Heart left ventricle (tissue), 16 donors: ENCODE measurements at regions not wholly inside any gene's neighbourhood (a gene's known extent, or its start where the extent isn't known, plus 50 kb on each side); places are given as distances from the start of the nearest gene placed in this dataset.

Experiments
- ATAC-seq, 4 donors: fragments of 200-7000 bp; cut with Tn5 transposase; one replicate each; pipeline ENCODE4 v1.9.1; 2020 to 2022; ENCODE audit warnings: moderate library complexity in 4 of 4, mild to moderate bottlenecking in 3 of 4, moderate number of reproducible peaks in 1 of 4
- DNase-seq, 5 donors: peaks; one replicate each; pipeline ENCODE4 v3.0.0-alpha.2; 2020
- H3K27ac ChIP-seq, 12 donors: fragments of 200-600 bp; sonication (generic) in 4 of 12; one replicate each; pipeline versions ENCODE4 v1.5.0 to v1.8.0; 2016 to 2022; ENCODE audit warnings: mild to moderate bottlenecking in 2 of 12
- H3K27me3 ChIP-seq, 9 donors: fragments of 200-600 bp; sonication (generic) in 2 of 9; one replicate each; pipeline versions ENCODE4 v1.5.1 to v1.8.0; 2016 to 2022; ENCODE audit warnings: mild to moderate bottlenecking in 3 of 9
- H3K36me3 ChIP-seq, 9 donors: fragments of 200-600 bp; sonication (generic) in 2 of 9; one replicate each; pipeline versions ENCODE4 v1.5.0 to v1.8.0; 2018 to 2022; ENCODE audit warnings: mild to moderate bottlenecking in 2 of 9
- H3K4me1 ChIP-seq, 12 donors: fragments of 200-600 bp; sonication (generic) in 4 of 12; one replicate each; pipeline versions ENCODE4 v1.5.0 to v1.8.0; 2016 to 2022; ENCODE audit warnings: mild to moderate bottlenecking in 3 of 12
- H3K4me3 ChIP-seq, 12 donors: fragments of 200-600 bp; sonication (generic) in 4 of 12; one replicate each; pipeline versions ENCODE4 v1.5.0 to v1.8.0; 2017 to 2022; ENCODE audit warnings: mild to moderate bottlenecking in 9 of 12, moderate library complexity in 4 of 12
- H3K9me3 ChIP-seq, 12 donors: fragments of 200-600 bp; sonication (generic) in 4 of 12; one replicate each; pipeline versions ENCODE4 v1.5.0 to v1.8.0; 2016 to 2022; ENCODE audit warnings: mild to moderate bottlenecking in 1 of 12
- CTCF ChIP-seq, 12 donors: fragments of 200-600 bp; sonication (generic) in 4 of 12; IDR thresholded peaks; one replicate each; pipeline versions ENCODE4 v1.5.0 to v1.8.0; 2018 to 2022; ENCODE audit warnings: antibody characterized with exemption in 12 of 12, mild to moderate bottlenecking in 5 of 12
- POLR2A ChIP-seq, 2 donors: fragments of 450-650 bp; IDR thresholded peaks; one replicate each; pipeline ENCODE4 v1.6.1; 2017; ENCODE audit warnings: antibody characterized with exemption in 2 of 2, mild to moderate bottlenecking in 2 of 2, moderate library complexity in 2 of 2
- WGBS, 4 donors: extraction: QIAGEN DNeasy Blood & Tissue Kit in 2 of 4; methylation state at CpG; one replicate each; pipeline versions ENCODE4 v1.1.5 to v1.1.7; 2013 to 2018; 5-methylcytosine and 5-hydroxymethylcytosine counted together
- intact Hi-C, 10 donors: fragments of 100-400 bp; cut with DNase I; formaldehyde crosslinking; loops; one replicate each; pipeline versions ENCODE4 v1.11.1 to v1.14.2; 2022
- donor health status: ischemic (EF 13 %, LVEDD 7.1; RV severe dilation, severe dysfunction).
- donor health status: healthy with polysubstance abuse.
- donor health status: DM: no; HTN: yes; CAD: no.
- donor health status: DM: no; HTN: no; CAD: no.
- donor health status: ischemic (EF 25% LVEDD 6.9; RV normal size, moderate dysfunction).
- donor health status: ischemic (EF 25% LVEDD 5.7; RV mildly dilated, moderate dysfunction).
- donor health status: healthy.
- donor health status: DM: yes; HTN: yes; CAD: no.
- donor health status: ischemic (EF 35%, LVEDD 5.7; RV mildly dilated, moderate dysfunction).
- donor health status: nonischemic (EF 11% LVEDD 7.7; RV severe dilation, severe dysfunction).
- donor health status: DM: yes; HTN: yes; CAD: no.
- donor health status: PGD.
- donor health status: ischemic (EF 29% LVEDD 5.4; RV normal size, mild dysfunction).
- donor health status: nonischemic (EF 23%, LVEDD 6.1; RV moderate dilation, normal function).

- Histone ChIP-seq H3K27ac (no peak overlapping the region), H3K4me1 (no peaks in the 10 kb centered on the region), H3K4me3 (no peak overlapping the region), H3K36me3 (no peaks in the 10 kb centered on the region), H3K27me3 (peaks cover 0 to 6% (median 0%) of the 10 kb centered on the region in 9 donors), H3K9me3 (peaks cover 0 to 20% (median 0%) of the 10 kb centered on the region in 12 donors)
- TF ChIP-seq POLR2A (IDR thresholded peaks at IDR 0.05) (no peak), CTCF (IDR thresholded peaks at IDR 0.05) (no peak)
- WGBS, 4 donors, result 69 to 73% (median 73%) methylated on average over 7 of the region's 7 CpGs
- ATAC-seq, result no peak
- intact Hi-C loops, result loop anchor here in 1 of 10 donors (10.0 kb wide), 1 partner anchor 1592 kb away; no protein-coding TSS in a partner anchor
- no peak for DNase-seq
Observed at GRCh38 chr7:63023182-63023787, 975.4 kb upstream of the ZNF722 start.

GRCh38 chr7:63024446-63024845, 974.2 kb upstream of the ZNF722 start:
- peaks cover 0 to 6% (median 0%) of the 10 kb centered on the region in 9 donors for H3K27me3 ChIP-seq
- WGBS, 4 donors, result 61 to 69% (median 64%) methylated on average over 5 of the region's 5 CpGs
- no peak overlapping the region for H3K4me3 ChIP-seq
- TF ChIP-seq POLR2A (IDR thresholded peaks at IDR 0.05) (no peak), CTCF (IDR thresholded peaks at IDR 0.05) (no peak)
- H3K9me3 ChIP-seq, result peaks cover 0 to 25% (median 0%) of the 10 kb centered on the region in 12 donors
- no peaks in the 10 kb centered on the region for H3K4me1 ChIP-seq
- ATAC-seq, result no peak
- intact Hi-C loops, result loop anchor here in 1 of 10 donors (10.0 kb wide), 1 partner anchor 1590 kb away; no protein-coding TSS in a partner anchor
- H3K36me3 ChIP-seq, result no peaks in the 10 kb centered on the region
- no peak for DNase-seq
- no peak overlapping the region for H3K27ac ChIP-seq

- no peak overlapping the region for H3K27ac ChIP-seq
- intact Hi-C loops, result loop anchor here in 2 of 10 donors (5.0 to 10.0 kb wide), 2 partner anchors 49 to 1589 kb away; no protein-coding TSS in a partner anchor
- 56 to 61% (median 56%) methylated on average over 5 of the region's 5 CpGs for WGBS, 4 donors
- H3K4me1 ChIP-seq, result no peaks in the 10 kb centered on the region
- H3K36me3 ChIP-seq, result no peaks in the 10 kb centered on the region
- DNase-seq, result no peak
- peaks cover 0 to 30% (median 0%) of the 10 kb centered on the region in 12 donors for H3K9me3 ChIP-seq
- no peak for TF ChIP-seq POLR2A (IDR thresholded peaks at IDR 0.05)
- TF ChIP-seq CTCF (IDR thresholded peaks at IDR 0.05), result no peak
- peaks cover 0 to 6% (median 0%) of the 10 kb centered on the region in 9 donors for H3K27me3 ChIP-seq
- ATAC-seq, result no peak
- no peak overlapping the region for H3K4me3 ChIP-seq
Observed at GRCh38 chr7:63025815-63026214, 972.8 kb upstream of the ZNF722 start.

GRCh38 chr7:63027075-63027474, 971.6 kb upstream of the ZNF722 start:
- Histone ChIP-seq H3K4me3 (no peak overlapping the region), H3K9me3 (peaks cover 0 to 40% (median 0%) of the 10 kb centered on the region in 12 donors), H3K4me1 (no peaks in the 10 kb centered on the region), H3K27me3 (peaks cover 0 to 6% (median 0%) of the 10 kb centered on the region in 9 donors), H3K27ac (no peak overlapping the region), H3K36me3 (no peaks in the 10 kb centered on the region)
- ATAC-seq, result no peak
- intact Hi-C loops, result loop anchor here in 2 of 10 donors (5.0 to 10.0 kb wide), 2 partner anchors 50 to 1588 kb away; no protein-coding TSS in a partner anchor
- no peak for TF ChIP-seq CTCF (IDR thresholded peaks at IDR 0.05)
- no peak for TF ChIP-seq POLR2A (IDR thresholded peaks at IDR 0.05)
- 61 to 75% (median 68%) methylated on average over 5 of the region's 5 CpGs for WGBS, 4 donors
- DNase-seq, result no peak
